PC-9 (cell line): ENCODE measurements at regions not wholly inside any gene's neighbourhood (a gene's known extent, or its start where the extent isn't known, plus 50 kb on each side); places are given as distances from the start of the nearest gene placed in this dataset.

Experiments
- BruUV-seq: library from RNA; stranded (reverse); fragments of 400-500 nt; replicated peaks from 2 replicates; lab custom pipeline; 2021; lab: Mats Ljungman, UMichigan
- CTCF ChIA-PET: fragments of 300-600 bp; sonication (Branson Sonifier 250); formaldehyde crosslinking; loops from one replicate; lab custom pipeline; 2022; ENCODE audit warnings: antibody characterized with exemption; lab: Charles Lee
- POLR2A ChIA-PET: fragments of 300-600 bp; sonication (Branson Sonifier 250); formaldehyde crosslinking; loops from one replicate; lab custom pipeline; 2022; ENCODE audit warnings: antibody characterized with exemption; ENCODE audit not compliant: unreplicated experiment; lab: Charles Lee
- DNase-seq, 2 experiments: peaks; one replicate each; pipeline versions ENCODE4 v3.0.0 to v3.0.0-alpha.2; 2015 to 2022; ENCODE audit warnings: mixed read lengths in 1 of 2
- H2AFZ ChIP-seq: fragments of 200-600 bp; sonication (generic); 2 replicates; pipeline ENCODE4 v1.8.1; 2017; ENCODE audit warnings: antibody characterized with exemption
- H3F3A ChIP-seq: fragments of 200-600 bp; sonication (generic); 2 replicates; pipeline ENCODE4 v1.8.1; 2017; ENCODE audit warnings: antibody characterized with exemption, mild to moderate bottlenecking, low read depth; ENCODE audit not compliant: insufficient read depth
- H3K27ac ChIP-seq: fragments of 200-600 bp; sonication (generic); 2 replicates; pipeline ENCODE4 v1.6.1; 2016; ENCODE audit warnings: mixed run types
- H3K27me3 ChIP-seq: fragments of 200-600 bp; sonication (generic); 2 replicates; pipeline ENCODE4 v1.6.1; 2016; ENCODE audit warnings: low read depth, mixed run types; ENCODE audit not compliant: insufficient read depth
- H3K36me3 ChIP-seq: fragments of 200-600 bp; sonication (generic); 2 replicates; pipeline ENCODE4 v1.6.1; 2016; ENCODE audit warnings: low read depth, mixed run types
- H3K4me1 ChIP-seq: fragments of 200-600 bp; sonication (generic); replicated peaks from 2 replicates; pipeline ENCODE4 v1.6.1; 2016; ENCODE audit warnings: mixed run types; ENCODE audit not compliant: insufficient read depth
- H3K4me2 ChIP-seq: fragments of 200-600 bp; sonication (generic); 2 replicates; pipeline ENCODE4 v1.6.1; 2017; ENCODE audit warnings: mixed run types
- H3K4me3 ChIP-seq: fragments of 200-600 bp; sonication (generic); 2 replicates; pipeline ENCODE4 v1.6.1; 2016; ENCODE audit warnings: mixed run types
- H3K79me2 ChIP-seq: fragments of 200-600 bp; sonication (generic); 2 replicates; pipeline ENCODE4 v1.6.1; 2017; ENCODE audit warnings: low read depth, mixed run types
- H3K9me2 ChIP-seq: fragments of 200-600 bp; sonication (generic); 2 replicates; pipeline ENCODE4 v1.8.1; 2017; ENCODE audit warnings: mild to moderate bottlenecking; ENCODE audit not compliant: insufficient read depth
- H3K9me3 ChIP-seq: fragments of 200-600 bp; sonication (generic); 2 replicates; pipeline ENCODE4 v1.8.1; 2016; ENCODE audit warnings: low read depth; ENCODE audit not compliant: insufficient read depth
- H4K20me1 ChIP-seq: fragments of 200-600 bp; sonication (generic); 2 replicates; pipeline ENCODE4 v1.8.1; 2017; ENCODE audit not compliant: insufficient read depth
- CTCF ChIP-seq: fragments of 200-600 bp; sonication (generic); conservative IDR thresholded peaks from 2 replicates; pipeline ENCODE4 v1.6.1; 2017; ENCODE audit warnings: mixed run types, antibody characterized with exemption, mild to moderate bottlenecking, moderate library complexity
- EZH2 ChIP-seq: fragments of 200-600 bp; sonication (generic); IDR thresholded peaks from 2 replicates; pipeline ENCODE4 v1.8.0; 2017; ENCODE audit warnings: antibody characterized with exemption, low read depth
- intact Hi-C: fragments of 100-400 bp; cut with micrococcal nuclease; formaldehyde crosslinking; loops from one replicate; pipeline ENCODE4 v1.10.0; 2022; ENCODE audit not compliant: unreplicated experiment

DNA sequence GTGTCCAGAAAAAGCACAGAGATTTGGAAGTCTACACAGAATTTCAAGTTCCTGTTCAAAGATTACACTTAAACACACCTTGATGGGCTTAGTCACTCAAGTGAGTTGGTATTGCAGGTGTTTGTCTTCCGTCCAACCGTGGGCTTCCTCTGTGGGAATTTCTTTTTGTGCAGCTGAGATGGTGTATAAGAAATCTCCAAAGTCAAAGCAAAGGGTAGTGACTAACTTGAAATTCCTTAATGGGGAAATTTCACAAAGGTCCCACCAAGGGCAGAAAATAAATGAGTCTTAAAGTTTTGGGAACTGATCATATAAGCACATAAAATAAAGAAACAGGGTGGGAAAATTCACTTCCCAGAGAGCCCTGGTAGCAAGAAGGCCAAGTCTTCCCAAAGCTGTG is 102.0 kb upstream of the TNFAIP3 start:
- POLR2A ChIA-PET = interaction anchor here (0.5 to 0.7 kb wide), 2 partner anchors 57 to 107 kb away, joined by 3 to 6 read pairs; no protein-coding TSS in a partner anchor

DNA sequence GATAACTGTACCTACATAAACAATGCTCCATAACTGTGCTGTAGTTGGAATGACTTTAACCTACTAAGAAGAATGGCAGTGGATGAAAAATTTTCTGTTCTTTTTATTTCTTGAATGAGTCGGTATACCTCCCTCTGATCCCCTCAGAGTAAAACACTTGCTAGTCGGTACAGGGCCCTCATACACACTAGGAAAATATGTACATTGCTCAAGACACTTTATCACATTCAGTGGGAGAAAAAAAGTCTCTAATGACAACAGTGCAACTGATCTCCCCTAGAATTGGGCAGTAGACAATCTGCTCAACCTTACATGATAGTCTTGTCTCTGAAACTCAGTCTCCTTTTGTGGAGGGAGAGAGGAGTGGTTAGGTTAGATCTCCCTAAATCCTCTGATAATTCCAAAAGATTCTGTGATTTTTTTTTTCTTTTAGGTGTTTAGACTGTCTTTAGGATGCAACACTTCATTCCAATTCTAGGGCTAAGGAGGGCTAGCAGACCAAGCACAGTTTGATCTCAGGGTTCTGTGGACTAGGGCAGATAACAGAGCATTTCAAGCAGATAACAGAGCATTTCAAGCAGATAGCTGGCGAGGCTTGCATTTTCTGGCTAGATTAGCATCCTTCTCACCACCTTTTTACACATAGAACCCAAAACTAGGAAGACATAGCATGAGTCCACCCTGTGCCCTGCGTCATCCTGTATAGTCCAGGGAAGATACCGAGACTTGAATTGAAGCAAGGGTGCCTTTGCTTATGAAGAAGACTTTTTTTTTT is 100.3 kb upstream of the TNFAIP3 start:
- Histone ChIP-seq H3K9me2 (no peaks in the 10 kb centered on the region), H4K20me1 (no peaks in the 10 kb centered on the region), H2AFZ (no peak overlapping the region), H3K4me2 (no peak overlapping the region), H3K79me2 (no peaks in the 10 kb centered on the region), H3K4me3 (no peak overlapping the region), H3K4me1 (peaks cover 46% of the 10 kb centered on the region), H3K9me3 (peaks cover 3% of the 10 kb centered on the region), H3K36me3 (no peaks in the 10 kb centered on the region), H3F3A (peaks cover 30% of the 10 kb centered on the region), H3K27me3 (no peaks in the 10 kb centered on the region), H3K27ac (no peak overlapping the region)
- no peak for TF ChIP-seq EZH2
- DNase-seq = no peak
- POLR2A ChIA-PET = no interaction called here
- BruUV-seq = no TSS peak
- intact Hi-C loops = no loop called here
- CTCF ChIA-PET = no interaction called here

More for the DNA sequence above, 102.0 kb upstream of the TNFAIP3 start:
- peaks cover 30% of the 10 kb centered on the region for H3F3A ChIP-seq
- CTCF ChIA-PET = no interaction called here
- no peaks in the 10 kb centered on the region for H3K27me3 ChIP-seq
- no peaks in the 10 kb centered on the region for H3K9me2 ChIP-seq
- peak overlapping the region; percentile 45 for H3K4me2 ChIP-seq
- H2AFZ ChIP-seq = peak overlapping the region; percentile 44; the same call in 1 of the 2 replicates
- peak overlapping the region; percentile 92 for H3K27ac ChIP-seq
- intact Hi-C loops = no loop called here
- peak overlapping the region; percentile 1; the same call in 1 of the 2 replicates for H3K4me3 ChIP-seq
- no TSS peak for BruUV-seq
- no peaks in the 10 kb centered on the region for H3K79me2 ChIP-seq
- H3K9me3 ChIP-seq = peaks cover 3% of the 10 kb centered on the region
- TF ChIP-seq CTCF (no peak), EZH2 (no peak)
- H3K36me3 ChIP-seq = no peaks in the 10 kb centered on the region
- peak in 1 of 2 experiments; percentile 88 for DNase-seq
- peaks cover 46% of the 10 kb centered on the region for H3K4me1 ChIP-seq
- no peaks in the 10 kb centered on the region for H4K20me1 ChIP-seq

GRCh38 chr6:137767465-137767864 is 99.6 kb upstream of the TNFAIP3 start:
- TF ChIP-seq EZH2 (no peak), CTCF (no peak)
- H3K4me1 ChIP-seq = peaks cover 42% of the 10 kb centered on the region
- H3K4me3 ChIP-seq = no peak overlapping the region
- intact Hi-C loops = no loop called here
- H4K20me1 ChIP-seq = no peaks in the 10 kb centered on the region
- CTCF ChIA-PET = interaction anchor here (0.7 kb wide), 1 partner anchor 342 kb away, joined by 3 read pairs; no protein-coding TSS in a partner anchor
- no peaks in the 10 kb centered on the region for H3K36me3 ChIP-seq
- H3F3A ChIP-seq = peaks cover 30% of the 10 kb centered on the region
- no peaks in the 10 kb centered on the region for H3K9me2 ChIP-seq
- H3K27ac ChIP-seq = no peak overlapping the region
- H3K9me3 ChIP-seq = no peaks in the 10 kb centered on the region; the same call in 1 of the 2 replicates
- H3K27me3 ChIP-seq = no peaks in the 10 kb centered on the region
- no peaks in the 10 kb centered on the region for H3K79me2 ChIP-seq
- no peak for DNase-seq
- no TSS peak for BruUV-seq
- H2AFZ ChIP-seq = no peak overlapping the region
- POLR2A ChIA-PET = no interaction called here
- H3K4me2 ChIP-seq = no peak overlapping the region
